GM10266 (cell line): ENCODE measurements at regions not wholly inside any gene's neighbourhood (a gene's known extent, or its start where the extent isn't known, plus 50 kb on each side); places are given as distances from the start of the nearest gene placed in this dataset.

Experiments used
- DNase-seq: peaks from one replicate; pipeline ENCODE4 v3.0.0; 2012; ENCODE audit errors: extremely low spot score
- CTCF ChIP-seq: IDR thresholded peaks from 2 replicates; pipeline ENCODE4 v1.5.1; 2012; ENCODE audit warnings: mild to moderate bottlenecking, low read depth; ENCODE audit not compliant: control insufficient read depth, insufficient read depth; ENCODE audit errors: missing control alignments

DNA sequence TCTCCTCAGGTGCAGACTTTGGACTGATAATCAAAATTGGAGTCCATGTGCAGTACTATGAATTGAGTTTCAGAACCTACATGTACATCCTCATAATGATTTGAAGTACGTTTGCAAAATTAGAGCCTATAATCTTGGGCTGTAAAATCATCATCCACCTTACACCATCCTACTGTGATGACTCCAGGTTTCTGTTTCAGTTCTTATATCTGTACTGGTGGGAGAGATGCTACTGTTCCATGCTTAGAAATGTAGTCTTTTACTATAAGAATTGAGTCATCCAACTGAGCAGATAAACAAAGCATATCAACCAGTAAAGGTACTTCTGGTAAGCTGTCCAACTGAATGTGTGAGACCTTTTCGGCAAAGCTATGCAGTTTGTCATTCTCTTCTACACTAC lies 586.3 kb upstream of the FAM174A start:
- no peak for DNase-seq
- TF ChIP-seq CTCF = no peak

- no peak for DNase-seq
- no peak for TF ChIP-seq CTCF
Observed at GRCh38 chr5:99945478-99946442, 589.4 kb upstream of the FAM174A start.

GRCh38 chr5:99940540-99940939 lies 594.6 kb upstream of the FAM174A start:
- no peak for TF ChIP-seq CTCF
- no peak for DNase-seq

DNA sequence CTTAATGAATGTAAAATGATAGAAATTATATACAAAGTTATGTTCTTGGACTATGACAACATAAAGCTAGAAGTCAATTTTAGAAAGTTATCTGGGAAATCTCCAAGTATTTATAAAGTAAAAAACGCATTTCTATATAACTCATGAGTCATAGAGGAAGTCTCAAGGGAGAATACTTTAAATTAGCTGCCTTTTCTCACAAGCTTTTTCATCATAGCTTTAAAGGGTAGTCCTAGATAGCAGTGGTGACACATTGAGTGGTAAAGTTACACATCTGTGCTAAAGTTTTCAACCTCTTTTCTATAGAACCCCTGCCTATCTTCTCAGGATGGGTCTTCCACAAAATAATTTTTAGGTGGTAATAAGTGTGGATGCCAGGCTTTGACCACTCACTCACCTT lies 598.3 kb upstream of the FAM174A start:
- DNase-seq = no peak
- TF ChIP-seq CTCF = no peak

- DNase-seq = no peak
- no peak for TF ChIP-seq CTCF
Observed at GRCh38 chr5:99929806-99930135, 605.4 kb upstream of the FAM174A start.

DNA sequence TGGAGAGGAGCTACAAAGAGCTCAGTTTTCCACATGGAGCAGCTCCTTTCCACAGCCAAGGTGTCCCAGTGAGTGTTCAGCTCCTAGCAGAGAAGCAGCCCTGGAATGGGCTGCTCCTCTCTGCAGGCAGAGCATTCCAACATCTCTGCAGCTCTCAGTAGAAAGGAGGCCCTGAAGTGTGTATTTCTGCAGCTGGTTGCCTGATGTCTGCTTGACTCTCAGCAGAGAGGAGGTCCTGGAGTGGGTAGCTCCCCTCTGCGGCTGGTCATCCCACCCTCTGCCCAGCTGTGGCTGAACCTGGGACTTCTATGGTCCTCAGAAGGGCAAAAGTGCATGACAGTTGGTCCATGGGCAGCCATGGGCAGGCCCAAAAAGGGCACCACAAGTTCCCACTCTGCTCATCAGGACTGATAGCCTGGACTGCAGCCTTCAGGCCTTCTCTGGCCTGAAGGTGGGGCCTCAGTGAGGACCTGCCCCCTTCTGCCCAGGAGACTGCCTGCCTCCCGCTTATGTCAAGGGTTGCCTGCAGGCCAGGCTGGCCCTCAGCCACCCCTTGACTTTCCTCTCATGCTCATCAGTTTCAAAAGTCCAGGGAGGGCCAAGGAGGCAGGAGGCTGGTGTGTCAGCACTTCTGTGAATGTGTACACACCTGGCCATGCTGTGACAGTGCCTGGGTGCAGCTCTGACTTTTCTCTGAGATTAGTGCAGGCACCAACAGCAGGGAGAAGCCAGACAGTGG lies 605.9 kb upstream of the FAM174A start:
- no peak for TF ChIP-seq CTCF
- DNase-seq = no peak

GRCh38 chr5:99928490-99928889 lies 606.7 kb upstream of the FAM174A start:
- no peak for DNase-seq
- TF ChIP-seq CTCF = no peak
